ENCODE measurements at regions not wholly inside any gene's neighbourhood (a gene's known extent, or its start where the extent isn't known, plus 50 kb on each side); places are given as distances from the start of the nearest gene placed in this dataset.

GRCh38 chr20:59452856-59453255 is 151.5 kb upstream of the PHACTR3 start:
- no peak for TF ChIP-seq POLR2A (IDR thresholded peaks at IDR 0.05)
- TF ChIP-seq, protein P1, sequence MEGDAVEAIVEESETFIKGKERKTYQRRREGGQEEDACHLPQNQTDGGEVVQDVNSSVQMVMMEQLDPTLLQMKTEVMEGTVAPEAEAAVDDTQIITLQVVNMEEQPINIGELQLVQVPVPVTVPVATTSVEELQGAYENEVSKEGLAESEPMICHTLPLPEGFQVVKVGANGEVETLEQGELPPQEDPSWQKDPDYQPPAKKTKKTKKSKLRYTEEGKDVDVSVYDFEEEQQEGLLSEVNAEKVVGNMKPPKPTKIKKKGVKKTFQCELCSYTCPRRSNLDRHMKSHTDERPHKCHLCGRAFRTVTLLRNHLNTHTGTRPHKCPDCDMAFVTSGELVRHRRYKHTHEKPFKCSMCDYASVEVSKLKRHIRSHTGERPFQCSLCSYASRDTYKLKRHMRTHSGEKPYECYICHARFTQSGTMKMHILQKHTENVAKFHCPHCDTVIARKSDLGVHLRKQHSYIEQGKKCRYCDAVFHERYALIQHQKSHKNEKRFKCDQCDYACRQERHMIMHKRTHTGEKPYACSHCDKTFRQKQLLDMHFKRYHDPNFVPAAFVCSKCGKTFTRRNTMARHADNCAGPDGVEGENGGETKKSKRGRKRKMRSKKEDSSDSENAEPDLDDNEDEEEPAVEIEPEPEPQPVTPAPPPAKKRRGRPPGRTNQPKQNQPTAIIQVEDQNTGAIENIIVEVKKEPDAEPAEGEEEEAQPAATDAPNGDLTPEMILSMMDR (IDR thresholded peaks at IDR 0.05), result no peak
